ENCODE measurements at regions not wholly inside any gene's neighbourhood (a gene's known extent, or its start where the extent isn't known, plus 50 kb on each side); places are given as distances from the start of the nearest gene placed in this dataset.
"Not testable (repeated sequence)": the region's sequence is repeated elsewhere in the genome, so short reads cannot be mapped to it uniquely, and the experiment has no call there.

- DNase-seq: no peak
Observed at GRCh38 chr4:117135634-117136354, 50.4 kb upstream of the TRAM1L1 start.

DNA sequence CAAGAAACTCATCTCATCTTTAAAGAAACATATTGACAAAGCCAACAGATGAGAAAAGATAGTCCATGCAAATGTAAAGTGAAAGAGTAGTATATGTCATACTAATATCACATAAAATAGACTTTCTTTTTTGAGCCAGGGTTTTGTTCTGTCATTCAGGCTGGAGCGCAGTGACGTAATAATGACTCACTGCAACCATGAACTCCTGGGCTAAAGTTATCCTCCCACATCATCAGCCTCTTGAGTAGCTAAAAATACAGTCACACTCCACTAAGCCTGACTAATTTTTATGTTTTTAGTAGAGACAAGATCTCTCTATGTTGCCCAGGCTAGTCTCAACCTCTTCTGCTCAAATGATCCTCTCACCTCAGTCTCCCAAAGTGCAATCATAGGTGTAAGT lies 51.8 kb upstream of the TRAM1L1 start:
- no peak for DNase-seq

GRCh38 chr4:117138732-117139131 lies 53.4 kb upstream of the TRAM1L1 start:
- not testable (repeated sequence) for DNase-seq

DNA sequence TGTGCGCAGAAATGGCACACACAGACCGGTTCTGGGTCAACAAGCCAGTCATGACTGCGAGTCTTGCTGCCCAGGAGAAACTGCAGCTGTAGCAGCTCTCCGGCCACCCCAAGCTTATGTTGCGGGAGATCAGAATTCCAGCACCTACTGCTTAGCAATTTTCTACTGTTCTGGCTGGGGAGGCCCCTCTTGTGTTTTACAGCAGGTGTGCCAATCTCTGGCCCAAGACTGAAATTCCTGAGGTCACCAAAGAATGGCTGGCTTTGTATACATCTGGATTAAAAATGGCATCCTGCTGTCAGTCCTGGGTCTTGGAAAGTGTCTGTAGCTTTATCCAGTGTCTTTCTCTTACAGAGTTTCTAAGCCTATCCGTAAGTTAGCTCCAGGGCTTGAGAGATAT lies 68.9 kb upstream of the TRAM1L1 start:
- no peak for DNase-seq

GRCh38 chr4:117156806-117157205 lies 71.4 kb upstream of the TRAM1L1 start:
- no peak for DNase-seq

DNA sequence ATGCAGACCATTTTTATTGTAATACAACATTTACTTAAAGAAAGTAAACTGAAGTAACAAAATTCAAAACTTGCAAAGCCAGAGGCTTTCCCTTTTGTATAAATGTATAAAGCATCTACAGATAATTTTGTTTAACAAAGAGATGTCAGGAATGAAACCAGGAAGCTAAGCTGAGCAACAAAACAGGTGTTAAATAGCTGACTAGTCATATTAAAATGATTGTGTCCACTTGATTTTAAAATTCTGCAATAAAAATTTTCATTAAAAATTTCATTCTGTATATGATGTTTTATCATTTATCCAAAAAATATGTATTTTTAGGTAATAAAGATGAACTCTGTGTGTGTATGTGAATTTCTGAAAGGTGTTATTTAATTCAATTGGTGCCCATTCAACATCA lies 72.0 kb upstream of the TRAM1L1 start:
- DNase-seq: no peak

GRCh38 chr4:117162976-117163375 lies 77.6 kb upstream of the TRAM1L1 start:
- no peak for DNase-seq

- DNase-seq: no peak
Observed at GRCh38 chr4:117164338-117164737, 79.0 kb upstream of the TRAM1L1 start.

GRCh38 chr4:117175369-117175768 lies 90.0 kb upstream of the TRAM1L1 start:
- DNase-seq: not testable (repeated sequence)

DNA sequence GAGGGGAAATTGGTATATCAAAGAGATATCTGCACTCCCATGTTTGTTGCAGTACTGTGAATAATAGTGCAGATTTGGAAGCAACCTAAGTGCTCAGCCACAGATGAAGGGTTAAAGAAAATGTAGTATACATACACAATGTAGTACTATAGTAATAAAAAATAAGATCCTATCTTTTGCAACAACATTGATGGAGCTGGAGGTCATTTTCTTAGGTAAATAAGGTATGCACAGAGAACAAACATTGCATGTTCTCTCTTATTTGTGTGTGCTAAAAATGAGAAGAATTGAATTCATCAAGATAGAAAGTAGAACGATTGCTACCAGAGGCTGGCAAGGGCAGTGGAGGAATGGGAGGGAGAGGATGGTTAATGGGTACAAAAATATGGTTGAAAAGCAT lies 117.9 kb upstream of the TRAM1L1 start:
- no peak for DNase-seq

DNA sequence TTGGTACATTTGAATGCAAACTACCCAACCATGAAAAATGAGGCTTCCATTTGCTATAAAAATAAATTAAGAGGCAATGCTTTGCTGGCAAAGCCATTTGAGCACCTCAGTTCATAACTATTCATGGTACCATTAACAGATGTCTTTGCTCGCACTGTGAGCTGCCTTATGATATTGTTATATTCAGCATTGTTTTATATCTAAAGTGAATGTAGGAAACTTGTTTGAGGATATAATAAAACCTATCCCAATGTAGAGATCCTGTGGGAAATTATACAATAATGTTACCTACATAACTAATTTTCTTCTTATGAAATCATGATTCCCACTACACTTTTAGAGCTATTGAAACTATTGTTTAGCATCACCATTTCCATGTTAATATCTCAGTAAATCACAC lies 125.2 kb upstream of the TRAM1L1 start:
- no peak for DNase-seq

GRCh38 chr4:117224256-117224655 lies 138.9 kb upstream of the TRAM1L1 start:
- DNase-seq: no peak

DNA sequence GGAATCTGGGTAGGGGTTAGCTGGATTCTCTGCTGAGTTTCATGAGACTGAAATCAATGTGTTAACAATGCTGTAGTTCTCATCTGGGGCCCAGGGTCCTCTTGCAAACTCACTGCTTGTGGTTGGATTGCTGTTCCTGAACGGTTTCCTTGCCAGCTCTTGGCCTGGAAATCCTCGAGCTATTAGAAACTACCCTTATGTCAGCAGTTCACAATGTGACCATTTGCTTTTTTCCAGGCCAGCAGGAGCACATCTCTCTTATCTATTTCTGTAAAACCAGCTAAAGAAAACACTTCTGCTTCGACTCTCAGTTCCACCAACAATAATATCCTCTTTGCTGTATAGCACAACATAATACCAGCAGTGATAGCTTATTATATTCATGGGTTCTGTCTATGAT lies 140.1 kb upstream of the TRAM1L1 start:
- no peak for DNase-seq

DNA sequence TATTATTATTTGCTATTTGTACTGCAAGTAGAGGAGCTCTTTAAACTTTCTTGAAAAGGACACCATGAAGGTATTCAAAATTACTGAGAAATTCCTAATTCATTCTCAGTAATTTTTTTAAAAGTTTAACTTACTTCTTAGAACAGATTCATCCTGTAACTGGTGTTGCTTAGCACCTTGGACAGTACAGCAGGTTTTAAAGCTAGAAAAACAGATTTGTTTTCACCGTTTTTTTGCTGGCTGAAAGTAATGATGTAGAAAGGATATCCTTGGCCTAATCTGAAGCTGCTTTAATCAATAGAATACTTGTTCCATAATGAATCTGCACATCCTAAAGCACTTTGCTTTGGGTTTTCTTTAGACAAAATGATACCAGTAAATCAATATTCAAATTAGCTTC lies 142.5 kb upstream of the TRAM1L1 start:
- no peak for DNase-seq

DNA sequence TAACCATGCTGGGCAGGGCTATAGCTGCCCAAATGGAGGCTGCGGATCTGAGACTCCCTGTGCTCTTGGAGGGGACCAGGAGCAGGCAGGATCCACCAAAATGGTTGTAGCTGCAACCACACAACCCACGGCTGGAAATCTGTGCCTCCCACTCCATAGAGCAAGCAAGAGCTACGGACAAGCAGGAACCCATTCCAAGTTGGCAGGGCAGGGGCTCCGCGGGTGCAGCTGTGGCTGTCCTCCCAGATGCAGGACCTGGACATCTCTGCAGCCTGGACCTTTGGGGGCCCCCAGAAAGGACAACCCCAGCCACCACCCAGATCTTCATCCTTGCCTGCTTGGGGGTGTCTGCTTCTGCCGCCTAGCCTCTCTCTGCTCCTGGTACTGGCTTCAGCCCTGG lies 154.1 kb upstream of the TRAM1L1 start:
- no peak for DNase-seq

GRCh38 chr4:117249333-117249732 lies 164.0 kb upstream of the TRAM1L1 start:
- DNase-seq: no peak

DNA sequence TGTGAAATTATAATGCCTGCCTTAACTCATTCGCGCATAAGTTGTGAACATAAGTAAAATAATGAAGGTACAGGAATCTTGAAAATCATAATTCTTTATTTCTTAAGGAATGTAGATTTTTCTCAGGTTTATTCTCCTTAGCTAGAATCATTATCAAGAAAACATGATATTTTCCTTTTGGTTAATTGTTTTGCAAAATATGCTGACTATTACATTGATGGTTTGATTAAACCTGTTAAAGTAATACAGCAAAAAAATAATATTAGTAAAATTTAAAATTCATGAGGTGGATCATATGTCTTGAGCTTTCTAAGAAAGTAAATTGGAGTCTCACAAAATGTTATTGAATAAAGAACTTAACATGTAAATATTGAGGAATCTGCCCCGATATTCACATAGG lies 178.7 kb upstream of the TRAM1L1 start:
- no peak for DNase-seq

DNA sequence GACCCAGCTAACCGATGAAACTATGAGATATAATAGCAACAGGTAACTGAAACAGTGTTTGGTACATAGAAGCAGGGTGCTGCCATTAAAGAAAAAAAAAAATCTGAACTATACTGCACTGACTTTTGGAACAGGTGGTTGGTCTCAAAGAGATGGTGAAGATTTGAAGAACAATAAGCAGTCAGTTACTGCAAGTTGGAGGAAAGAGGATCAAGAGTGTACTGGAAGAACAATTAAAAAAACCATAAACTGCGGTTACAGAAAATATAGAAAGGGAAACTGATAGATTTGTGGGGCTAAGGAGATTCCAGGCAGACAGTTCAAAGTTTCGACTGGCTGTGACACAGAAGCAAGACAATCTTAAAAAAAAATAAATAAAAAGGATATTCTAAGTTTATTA lies 181.9 kb upstream of the TRAM1L1 start:
- DNase-seq: no peak

GRCh38 chr4:117284736-117285135 lies 199.4 kb upstream of the TRAM1L1 start:
- peak in 1 of 56 donors; percentile 7 for DNase-seq

DNA sequence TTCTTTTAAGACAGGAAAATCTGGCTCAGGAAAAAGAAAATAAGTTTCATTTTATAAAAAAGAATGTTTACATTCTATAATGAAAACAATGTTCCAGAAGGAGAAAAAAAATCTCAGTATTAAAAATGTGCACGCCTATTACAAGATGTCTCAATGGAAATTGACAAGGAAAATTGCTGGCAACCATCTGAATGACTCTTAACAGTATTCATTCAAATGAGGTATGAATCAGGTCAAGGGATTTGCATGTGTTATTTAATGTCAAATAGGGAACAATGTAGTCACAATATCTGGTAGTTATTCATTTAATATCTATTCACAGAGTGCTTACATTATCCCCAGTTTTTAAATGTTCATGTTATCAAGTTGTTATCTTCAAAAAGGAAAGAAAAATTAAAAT lies 208.4 kb upstream of the TRAM1L1 start:
- DNase-seq: no peak

- DNase-seq: no peak
Observed at GRCh38 chr4:117302226-117302625, 216.8 kb upstream of the TRAM1L1 start.

DNA sequence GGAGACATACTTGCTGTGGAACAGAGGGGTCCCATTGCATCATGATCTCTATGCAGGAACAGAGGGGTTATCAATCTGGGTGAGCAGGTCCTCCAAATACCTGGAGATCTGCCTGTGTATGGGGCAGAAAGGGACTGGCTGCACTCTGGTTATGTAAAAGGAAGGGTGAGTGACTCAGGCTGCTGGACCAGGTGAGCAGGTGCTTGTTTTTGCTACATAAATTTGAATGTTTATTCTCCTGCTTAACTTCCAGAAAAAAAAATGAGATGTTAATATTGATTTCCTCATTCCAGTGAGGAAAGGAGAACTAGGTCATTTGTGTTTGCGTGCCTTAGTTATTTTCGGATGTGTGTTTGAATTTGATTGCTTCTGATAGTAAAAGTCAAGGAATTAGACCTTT lies 225.8 kb upstream of the TRAM1L1 start:
- DNase-seq: no peak

DNA sequence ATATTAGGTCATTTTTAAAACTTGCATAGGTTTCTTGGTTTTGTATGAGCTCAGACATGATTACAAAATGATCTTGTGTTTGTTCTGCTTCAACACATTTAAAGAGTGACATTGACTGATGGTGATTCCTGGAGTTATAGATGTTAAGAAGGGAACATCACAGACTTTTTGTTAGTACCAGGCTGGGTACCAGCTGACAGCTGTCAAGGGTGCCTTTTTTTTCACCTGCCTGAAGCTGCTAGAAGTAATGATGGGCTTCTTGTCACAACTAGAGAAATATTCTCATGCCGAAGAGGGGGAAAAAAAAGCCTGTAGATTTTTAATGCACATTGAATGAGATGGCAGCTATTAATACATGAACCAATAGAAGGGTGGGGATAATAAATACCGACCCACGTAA lies 226.6 kb upstream of the TRAM1L1 start:
- no peak for DNase-seq
